ENCODE measurements at regions not wholly inside any gene's neighbourhood (a gene's known extent, or its start where the extent isn't known, plus 50 kb on each side); places are given as distances from the start of the nearest gene placed in this dataset.

GRCh38 chr10:10870523-10871241 is 147.0 kb upstream of the CELF2 start:
- DNase-seq: no peak

DNA sequence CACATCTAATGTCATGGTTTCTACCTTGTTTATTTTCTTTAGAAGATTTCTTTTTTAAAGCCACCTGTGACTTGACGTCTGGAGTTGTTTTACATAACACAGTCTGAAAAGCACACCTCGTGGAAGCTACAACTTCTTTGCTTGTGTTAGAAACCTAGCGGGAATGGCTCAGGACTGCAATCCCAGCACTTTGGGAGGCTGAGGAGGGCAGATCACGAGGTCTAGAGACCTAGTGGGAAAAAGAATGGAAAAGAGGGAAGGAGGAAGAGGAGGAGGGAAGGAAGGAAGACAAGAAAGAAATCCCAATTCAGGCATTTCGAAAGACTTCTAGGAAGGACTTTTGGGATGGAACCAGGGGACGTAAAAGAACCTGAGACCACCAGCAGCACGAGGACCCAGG is 146.3 kb upstream of the CELF2 start:
- no peak for DNase-seq

DNA sequence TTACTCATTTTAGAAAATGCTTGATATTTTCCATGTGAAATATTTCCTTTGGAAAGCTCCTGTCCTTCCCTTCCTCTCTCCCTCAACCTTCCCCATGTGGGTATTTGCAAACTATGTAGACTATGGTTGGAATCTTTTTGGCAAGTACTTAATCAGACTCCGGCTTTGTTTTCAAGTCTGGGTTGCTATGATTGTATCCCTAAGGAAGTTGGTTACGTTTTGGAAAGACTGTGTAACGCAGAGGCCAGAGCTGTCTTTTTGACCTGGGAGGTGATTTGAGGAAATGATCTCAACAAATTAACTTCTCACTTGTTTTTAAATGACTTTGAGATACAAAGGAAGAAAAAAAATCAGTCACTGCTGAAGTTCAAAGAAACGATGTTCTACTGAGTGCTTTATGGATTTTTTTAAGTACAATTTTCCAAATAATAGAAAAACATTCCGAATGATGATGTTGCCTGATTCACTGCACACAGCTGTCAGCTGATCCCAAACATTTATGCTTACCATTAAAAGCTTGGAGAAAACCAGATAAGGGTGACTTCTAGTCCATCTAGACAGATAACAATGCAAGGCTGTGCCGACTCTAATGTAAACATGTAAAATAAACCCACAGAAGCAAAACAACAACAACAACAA is 145.5 kb upstream of the CELF2 start:
- no peak for DNase-seq

GRCh38 chr10:10872764-10873163 is 144.9 kb upstream of the CELF2 start:
- no peak for DNase-seq

DNA sequence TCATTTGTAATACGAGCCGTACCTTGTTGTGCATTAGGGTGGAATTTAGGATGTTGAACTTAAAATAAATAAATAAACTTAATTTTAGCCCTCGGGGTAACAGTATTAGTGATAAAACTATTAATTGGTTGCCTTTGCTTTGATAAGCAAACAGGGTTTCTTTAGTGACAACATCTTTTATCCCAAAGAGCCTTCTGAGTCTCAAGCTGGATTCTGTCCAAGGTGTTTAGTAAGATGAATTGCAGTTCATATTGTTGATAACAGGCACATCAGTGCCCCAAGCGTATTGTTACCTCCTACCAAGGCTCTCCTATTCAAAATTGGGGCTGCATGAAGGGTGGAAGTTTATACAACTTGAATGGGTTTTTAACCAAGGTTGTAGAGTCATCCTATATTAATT is 144.4 kb upstream of the CELF2 start:
- DNase-seq: no peak

GRCh38 chr10:10873915-10874314 is 143.8 kb upstream of the CELF2 start:
- no peak for DNase-seq

DNA sequence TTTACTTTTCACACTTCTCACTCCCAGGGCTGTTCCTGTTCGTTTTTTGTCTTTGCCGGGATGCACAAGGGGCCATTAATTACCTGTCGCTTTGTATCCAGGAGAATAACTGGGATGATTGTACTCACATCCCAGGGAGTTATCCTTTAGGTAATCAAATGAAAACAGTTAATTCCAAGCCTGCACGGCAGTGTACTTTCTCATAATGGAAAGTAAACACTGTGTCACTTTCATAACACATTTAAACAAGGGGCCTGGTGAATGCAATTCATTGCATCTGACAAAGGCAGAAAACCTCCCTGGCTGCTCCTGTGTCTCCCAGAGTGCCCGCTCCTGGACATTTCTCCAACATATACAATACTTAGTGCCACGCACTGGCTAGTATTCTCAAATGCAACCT is 138.7 kb upstream of the CELF2 start:
- DNase-seq: no peak

DNA sequence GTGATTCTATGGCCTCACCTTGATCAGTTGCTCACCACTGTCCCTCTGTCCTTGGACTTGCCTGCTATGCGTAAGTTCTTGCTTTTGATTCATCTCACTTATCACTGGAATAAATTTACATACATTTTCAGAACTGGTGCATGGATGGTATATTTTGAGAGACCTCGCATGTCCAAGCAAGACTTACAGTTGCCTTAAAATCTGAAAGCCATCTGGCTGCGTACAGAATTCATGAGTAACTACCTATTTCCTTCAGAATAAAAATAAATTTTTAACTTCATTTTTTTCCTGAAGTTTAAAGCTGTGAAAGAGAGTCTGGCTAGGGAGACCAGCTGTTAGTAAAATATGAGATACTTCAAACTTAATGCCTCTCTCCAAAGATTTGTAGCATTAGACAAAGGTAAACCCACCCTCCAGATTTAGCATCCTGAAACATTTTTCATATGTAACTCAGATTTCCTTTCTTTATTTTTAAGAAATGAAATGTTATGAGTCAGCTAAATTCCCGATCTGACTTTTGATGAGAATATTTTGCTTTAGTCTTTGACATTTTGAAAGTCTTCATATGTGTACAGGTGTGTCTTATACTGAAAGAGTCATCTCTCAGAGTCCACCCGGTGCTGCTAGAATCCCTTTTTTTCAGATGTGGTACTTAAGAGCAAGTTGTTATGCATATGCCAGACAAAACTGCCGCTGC is 136.4 kb upstream of the CELF2 start:
- no peak for DNase-seq

DNA sequence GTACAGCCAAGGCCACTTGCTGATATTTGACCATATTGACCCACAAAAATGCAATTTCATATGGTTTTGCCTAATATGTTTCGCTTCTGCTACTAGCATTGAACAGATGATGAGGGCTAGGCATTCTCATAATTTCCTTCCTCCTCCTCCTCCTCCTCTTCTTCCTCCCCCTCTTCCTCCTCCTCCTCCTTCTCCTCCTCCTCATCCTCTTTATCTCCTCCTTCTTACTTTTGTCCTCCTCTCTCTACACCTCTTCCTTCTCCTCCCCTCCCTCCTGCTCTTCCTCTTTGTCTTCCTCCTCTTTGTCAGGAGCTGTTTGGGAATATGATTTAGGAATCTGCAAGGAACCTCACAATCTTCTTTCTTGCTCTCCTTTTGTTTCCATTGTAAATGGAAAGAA is 133.9 kb upstream of the CELF2 start:
- no peak for DNase-seq

- DNase-seq: no peak
Observed at GRCh38 chr10:10886861-10887531, 130.7 kb upstream of the CELF2 start.

GRCh38 chr10:10891124-10892082 is 126.3 kb upstream of the CELF2 start:
- DNase-seq: no peak

DNA sequence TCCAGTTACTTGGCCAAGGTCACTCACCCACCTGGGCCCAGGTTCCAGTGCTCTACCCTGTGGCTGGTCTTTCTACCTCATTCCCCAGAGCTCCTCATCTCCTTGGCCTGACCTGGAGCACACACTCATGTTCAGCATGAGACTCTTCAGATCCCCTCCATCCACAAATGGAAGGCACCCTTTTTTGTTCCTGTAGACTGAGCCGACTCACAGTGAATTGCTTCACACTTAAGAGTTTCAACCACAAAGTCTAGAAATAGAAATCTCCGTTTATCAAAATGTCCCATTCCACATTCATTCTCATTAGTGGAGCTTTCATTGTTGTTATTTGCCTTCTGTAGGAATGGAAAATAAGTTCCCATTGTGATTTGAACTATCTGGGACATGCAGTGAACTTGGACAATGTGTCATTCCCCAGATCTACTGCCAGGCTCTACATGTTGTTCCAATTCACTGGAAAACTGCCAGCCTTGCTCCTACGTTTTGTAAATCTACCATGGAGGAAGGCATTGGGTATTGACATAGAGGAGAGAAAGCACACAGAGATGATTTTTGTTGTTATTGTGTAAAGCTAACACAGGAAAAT is 125.3 kb upstream of the CELF2 start:
- no peak for DNase-seq

DNA sequence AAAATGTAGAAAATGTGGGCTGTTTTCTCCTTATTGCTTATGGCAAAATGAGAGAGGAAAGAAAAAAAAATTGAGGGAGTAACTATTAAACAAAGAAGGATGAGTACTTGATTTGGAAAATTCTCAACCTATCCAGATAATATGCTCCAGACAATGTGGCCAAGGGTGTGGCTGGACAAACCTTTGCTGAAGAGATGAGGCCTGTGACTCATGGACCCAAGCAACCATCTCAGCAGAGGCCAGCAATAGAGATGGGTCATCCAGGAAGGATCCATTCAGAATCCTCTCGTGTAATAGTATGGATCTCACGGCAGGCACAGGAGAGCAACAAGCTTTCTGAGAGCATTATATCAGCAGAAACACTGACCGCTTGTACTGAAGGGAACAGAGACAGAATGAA is 120.3 kb upstream of the CELF2 start:
- no peak for DNase-seq

DNA sequence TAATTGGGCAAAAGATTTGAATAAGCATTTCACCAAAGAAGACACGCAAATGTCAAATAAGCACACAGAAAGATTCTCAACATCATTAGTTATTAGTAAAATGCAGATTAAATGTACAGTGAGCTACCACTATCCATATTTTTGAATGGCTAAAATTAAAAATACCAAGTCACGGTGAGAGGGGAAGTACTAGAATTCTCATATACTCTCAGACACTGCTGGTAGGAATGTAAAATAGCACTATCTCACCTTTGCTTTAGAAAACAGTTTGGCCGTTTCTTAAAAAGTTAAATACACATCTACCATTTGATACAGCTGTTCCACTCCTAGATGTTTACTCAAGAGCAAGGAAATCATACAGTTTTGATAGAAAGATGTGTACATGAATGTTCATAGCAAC is 115.8 kb upstream of the CELF2 start:
- DNase-seq: no peak

DNA sequence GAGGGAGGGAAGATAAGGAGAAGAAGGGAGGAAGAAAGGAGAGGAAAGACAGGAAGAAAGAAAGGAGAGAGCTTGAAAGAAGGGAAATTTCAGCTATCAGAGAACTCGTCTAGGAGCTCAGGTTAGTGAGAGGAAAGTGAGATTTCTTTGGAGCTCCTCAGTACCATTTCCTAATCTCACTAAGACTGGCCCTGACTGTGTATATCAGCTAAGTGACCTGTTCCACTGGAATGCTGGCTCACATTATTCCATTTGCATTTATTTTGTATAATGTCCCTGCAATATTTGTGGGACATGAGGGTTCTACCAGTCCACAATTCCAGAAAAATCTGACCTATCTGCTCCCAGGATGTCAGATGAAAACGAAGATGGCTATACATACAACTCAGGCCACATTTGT is 114.7 kb upstream of the CELF2 start:
- no peak for DNase-seq

DNA sequence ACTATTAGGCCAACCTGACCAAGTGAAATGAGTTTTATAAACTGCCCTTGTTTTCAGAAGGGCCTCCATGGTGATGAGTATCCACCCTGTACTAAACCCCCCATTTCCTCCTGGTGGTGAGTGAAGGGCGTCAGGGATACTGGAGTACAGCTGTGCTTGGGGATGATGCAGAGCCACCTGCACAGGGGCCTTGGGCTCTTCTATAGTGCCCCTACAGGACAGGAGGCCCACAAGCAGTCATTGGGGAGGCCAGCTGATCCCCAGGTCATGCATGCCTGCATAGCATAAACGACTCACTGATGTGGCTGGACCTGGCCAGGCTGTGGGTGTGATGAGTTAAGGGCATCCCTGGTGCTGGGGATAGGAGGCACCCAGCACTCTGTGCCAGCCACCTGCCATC is 114.1 kb upstream of the CELF2 start:
- no peak for DNase-seq

DNA sequence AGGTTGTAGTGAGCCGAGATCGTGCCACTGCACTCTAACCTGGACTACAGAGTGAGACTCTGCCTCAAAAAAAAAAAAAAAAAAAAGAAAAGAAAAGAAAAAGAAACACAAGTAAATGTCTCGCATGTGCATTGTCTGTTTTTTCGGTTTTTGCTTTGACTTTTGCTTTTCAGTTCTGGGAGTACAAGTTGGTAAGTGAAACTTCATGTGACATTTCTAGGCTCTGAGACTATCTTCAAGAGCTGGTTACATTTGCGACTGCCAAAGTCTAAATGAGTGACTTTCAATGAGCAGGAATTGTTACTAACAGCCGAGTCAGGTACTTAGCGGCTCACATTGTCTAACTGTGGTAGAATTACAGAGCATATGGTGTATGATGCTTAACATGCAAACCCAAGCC is 107.0 kb upstream of the CELF2 start:
- DNase-seq: no peak

DNA sequence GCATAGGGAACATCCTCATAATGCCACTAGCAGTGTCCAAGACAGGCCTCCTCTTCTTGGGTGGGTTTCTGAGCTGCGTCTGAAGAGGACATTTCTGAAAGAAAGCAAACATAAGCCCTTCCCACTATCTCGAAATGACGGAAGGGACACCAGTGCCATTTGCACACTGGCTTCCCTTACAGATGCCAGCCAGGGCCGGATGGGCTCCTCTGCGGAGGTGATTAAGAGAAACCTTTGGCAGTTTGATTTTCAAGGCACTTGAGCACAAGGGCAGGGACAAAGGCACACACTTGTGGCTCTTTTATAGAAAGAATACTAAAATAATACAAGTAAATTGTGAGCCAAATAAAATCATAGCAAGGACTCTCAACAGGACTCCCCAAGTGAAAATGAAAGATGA is 106.6 kb upstream of the CELF2 start:
- no peak for DNase-seq

DNA sequence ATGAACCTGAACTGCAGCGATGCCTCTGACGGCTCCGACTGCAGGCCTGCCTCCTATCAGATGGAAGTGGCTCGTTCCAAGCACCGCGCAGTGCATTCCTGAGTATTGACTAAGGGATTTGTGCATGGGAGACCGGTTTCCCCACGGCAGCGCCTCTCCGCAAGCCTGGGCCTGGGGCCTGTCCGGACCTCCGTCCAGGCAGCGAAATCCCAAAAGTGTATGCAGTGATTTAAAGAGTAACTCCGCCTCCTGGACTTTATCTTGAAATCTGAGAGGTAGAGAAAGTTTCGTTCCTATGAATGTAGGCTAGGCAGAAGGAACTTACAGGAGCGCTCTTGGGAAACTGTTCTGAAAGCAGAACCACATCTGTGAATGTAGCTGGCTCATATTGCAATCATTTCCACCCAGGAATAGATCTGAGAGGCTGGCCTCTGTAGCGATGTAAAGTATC is 106.2 kb upstream of the CELF2 start:
- no peak for DNase-seq

DNA sequence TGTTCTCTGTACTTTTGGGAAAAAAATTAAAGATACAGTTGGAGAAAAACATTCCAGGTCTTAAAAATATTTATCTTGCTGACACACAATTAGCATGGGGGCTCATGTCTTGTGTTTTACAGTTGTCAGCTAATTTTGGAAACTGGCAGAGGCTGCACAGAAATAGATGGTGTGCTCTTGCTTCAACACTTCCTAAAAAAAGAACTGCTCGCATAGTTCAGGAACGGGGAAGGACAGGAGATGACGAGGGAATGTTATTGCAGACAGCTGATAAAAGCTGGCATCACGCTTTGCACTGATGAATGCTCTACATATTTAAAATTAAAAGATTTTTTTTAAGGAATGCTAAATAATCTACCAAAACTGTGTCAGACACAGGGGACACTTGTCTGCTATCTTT is 103.5 kb upstream of the CELF2 start:
- no peak for DNase-seq

DNA sequence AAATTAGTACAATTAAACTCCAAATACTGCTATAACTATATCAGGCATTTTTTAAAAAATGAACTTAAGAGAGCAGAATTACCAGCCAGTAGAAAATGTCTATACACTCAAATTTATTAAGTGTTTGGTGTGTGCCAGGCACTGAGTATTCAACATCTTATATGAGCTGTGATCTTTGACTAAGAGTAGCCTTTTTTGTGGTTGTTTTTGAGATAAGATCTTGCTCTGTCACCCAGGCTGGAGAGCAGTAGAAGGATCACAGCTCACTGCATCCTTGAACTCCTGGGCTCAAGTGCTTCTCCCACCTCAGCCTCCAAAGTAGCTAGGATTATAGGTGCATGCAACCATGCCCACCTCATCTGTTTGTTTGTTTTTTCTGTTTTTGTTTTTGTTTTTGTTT is 102.5 kb upstream of the CELF2 start:
- DNase-seq: no peak

GRCh38 chr10:10917031-10917430 is 100.6 kb upstream of the CELF2 start:
- no peak for DNase-seq

All from activated CD4-positive, alpha-beta T cell treated with anti-CD3 and anti-CD28 coated beads, Interleukin-2, amount 50 U/mL, for 4 hours (primary cell).